ENCODE measurements at regions not wholly inside any gene's neighbourhood (a gene's known extent, or its start where the extent isn't known, plus 50 kb on each side); places are given as distances from the start of the nearest gene placed in this dataset.

DNA sequence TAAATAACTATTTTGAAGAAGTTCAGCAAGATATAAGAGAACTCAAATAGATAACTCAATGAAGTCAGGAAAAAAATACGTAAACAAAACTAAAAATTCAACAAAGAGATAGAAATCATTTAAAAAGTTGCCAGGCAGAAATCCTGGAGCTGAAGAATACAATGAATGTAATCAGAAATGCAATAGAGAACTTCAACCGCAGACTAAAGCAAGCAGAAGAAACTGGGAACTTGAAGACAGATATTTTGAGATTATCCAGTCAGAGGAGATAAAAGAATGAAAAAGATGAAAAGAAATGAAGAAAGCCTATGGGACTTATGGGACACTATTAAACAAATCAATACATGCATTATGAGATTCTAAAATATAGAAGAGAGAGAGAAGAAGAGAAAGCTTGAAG lies 129.1 kb upstream of the LPAR1 start:
- Histone ChIP-seq H3K9me3 (ENCODE audit: low read length) (no peaks in the 10 kb centered on the region), H3K27ac (ENCODE audit: low read depth, low read length, poor library complexity, severe bottlenecking) (no peak overlapping the region), H3F3A (ENCODE audit: insufficient read depth, low read length) (no peaks in the 10 kb centered on the region), H3K27me3 (ENCODE audit: insufficient read depth, low read length) (no peaks in the 10 kb centered on the region), H3K9me2 (ENCODE audit: low read depth, low read length) (no peaks in the 10 kb centered on the region), H3K9ac (ENCODE audit: low read length) (no peak overlapping the region), H3K36me3 (ENCODE audit: insufficient read depth, low read length) (no peaks in the 10 kb centered on the region), H3K4me1 (ENCODE audit: insufficient read depth, low read length, severe bottlenecking) (no peaks in the 10 kb centered on the region), H3K4me3 (ENCODE audit: low read depth, low read length, poor library complexity, severe bottlenecking) (no peak overlapping the region), H3K4me2 (ENCODE audit: low read length) (no peak overlapping the region), H3K79me2 (ENCODE audit: insufficient read depth, low read length) (no peaks in the 10 kb centered on the region), H2AFZ (ENCODE audit: low read length) (no peak overlapping the region), H4K20me1 (ENCODE audit: insufficient read depth, low read length) (no peaks in the 10 kb centered on the region)
- no peak for TF ChIP-seq CTCF (IDR thresholded peaks at IDR 0.05; ENCODE audit: low read length)
- TF ChIP-seq EZH2 (IDR thresholded peaks at IDR 0.05; ENCODE audit: borderline replicate concordance, low read length): no peak

- Histone ChIP-seq H3K9me2 (ENCODE audit: low read depth, low read length) (no peaks in the 10 kb centered on the region), H3K9ac (ENCODE audit: low read length) (no peak overlapping the region), H2AFZ (ENCODE audit: low read length) (no peak overlapping the region), H3K9me3 (ENCODE audit: low read length) (no peaks in the 10 kb centered on the region), H3K79me2 (ENCODE audit: insufficient read depth, low read length) (no peaks in the 10 kb centered on the region), H3K4me2 (ENCODE audit: low read length) (no peak overlapping the region), H3K4me3 (ENCODE audit: low read depth, low read length, poor library complexity, severe bottlenecking) (no peak overlapping the region), H3F3A (ENCODE audit: insufficient read depth, low read length) (no peaks in the 10 kb centered on the region), H3K27me3 (ENCODE audit: insufficient read depth, low read length) (no peaks in the 10 kb centered on the region), H3K27ac (ENCODE audit: low read depth, low read length, poor library complexity, severe bottlenecking) (no peak overlapping the region), H4K20me1 (ENCODE audit: insufficient read depth, low read length) (no peaks in the 10 kb centered on the region), H3K36me3 (ENCODE audit: insufficient read depth, low read length) (no peaks in the 10 kb centered on the region), H3K4me1 (ENCODE audit: insufficient read depth, low read length, severe bottlenecking) (no peaks in the 10 kb centered on the region)
- TF ChIP-seq EZH2 (IDR thresholded peaks at IDR 0.05; ENCODE audit: borderline replicate concordance, low read length): no peak
- no peak for TF ChIP-seq CTCF (IDR thresholded peaks at IDR 0.05; ENCODE audit: low read length)
Measured at GRCh38 chr9:111163716-111164389, 125.6 kb upstream of the LPAR1 start.

DNA sequence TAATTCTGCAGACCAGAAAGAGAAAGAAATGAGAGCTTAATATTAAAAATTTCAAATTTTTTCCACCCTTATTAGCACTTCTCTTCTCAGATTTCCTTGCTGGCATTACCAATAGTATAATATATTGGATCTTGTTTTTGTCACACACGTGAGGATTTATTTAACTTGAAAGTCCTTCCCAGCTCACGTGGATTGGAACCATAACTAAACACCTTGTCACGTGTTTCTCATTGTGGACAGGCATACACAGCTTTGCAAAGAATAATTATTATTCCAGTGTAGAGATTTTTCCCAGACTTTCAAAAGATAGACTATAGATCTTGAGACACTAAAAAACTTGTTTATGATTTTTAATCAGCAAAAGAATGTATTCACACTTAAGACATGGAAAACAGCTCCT lies 123.8 kb upstream of the LPAR1 start:
- Histone ChIP-seq H4K20me1 (ENCODE audit: insufficient read depth, low read length) (no peaks in the 10 kb centered on the region), H3K27me3 (ENCODE audit: insufficient read depth, low read length) (no peaks in the 10 kb centered on the region), H3K27ac (ENCODE audit: low read depth, low read length, poor library complexity, severe bottlenecking) (no peak overlapping the region), H3K79me2 (ENCODE audit: insufficient read depth, low read length) (no peaks in the 10 kb centered on the region), H3K9me2 (ENCODE audit: low read depth, low read length) (no peaks in the 10 kb centered on the region), H3F3A (ENCODE audit: insufficient read depth, low read length) (no peaks in the 10 kb centered on the region), H3K4me2 (ENCODE audit: low read length) (no peak overlapping the region), H2AFZ (ENCODE audit: low read length) (no peak overlapping the region), H3K4me1 (ENCODE audit: insufficient read depth, low read length, severe bottlenecking) (no peaks in the 10 kb centered on the region), H3K9ac (ENCODE audit: low read length) (no peak overlapping the region), H3K4me3 (ENCODE audit: low read depth, low read length, poor library complexity, severe bottlenecking) (no peak overlapping the region), H3K9me3 (ENCODE audit: low read length) (no peaks in the 10 kb centered on the region), H3K36me3 (ENCODE audit: insufficient read depth, low read length) (no peaks in the 10 kb centered on the region)
- TF ChIP-seq EZH2 (IDR thresholded peaks at IDR 0.05; ENCODE audit: borderline replicate concordance, low read length) (no peak), CTCF (IDR thresholded peaks at IDR 0.05; ENCODE audit: low read length) (no peak)
